Left lung (tissue), 4 donors: ENCODE measurements at regions not wholly inside any gene's neighbourhood (a gene's known extent, or its start where the extent isn't known, plus 50 kb on each side); places are given as distances from the start of the nearest gene placed in this dataset.
"Not testable (repeated sequence)": the region's sequence is repeated elsewhere in the genome, so short reads cannot be mapped to it uniquely, and the experiment has no call there.

Experiments used
- ATAC-seq: fragments of 200-7000 bp; cut with Tn5 transposase; one replicate; pipeline ENCODE4 v1.9.1; 2020; ENCODE audit warnings: moderate library complexity
- DNase-seq, 4 donors: peaks; one replicate each; pipeline ENCODE4 v3.0.0-alpha.2; 2013 to 2020
- H3K27ac ChIP-seq, 2 donors: fragments of 200-600 bp; sonication (generic) in 1 of 2; one replicate each; pipeline versions ENCODE4 v1.5.0 to v1.8.0; 2020 to 2021
- H3K27me3 ChIP-seq, 2 donors: fragments of 200-600 bp; sonication (generic) in 1 of 2; one replicate each; pipeline versions ENCODE4 v1.5.0 to v1.8.0; 2020 to 2021
- H3K36me3 ChIP-seq, 2 donors: fragments of 200-600 bp; sonication (generic) in 1 of 2; one replicate each; pipeline versions ENCODE4 v1.5.0 to v1.8.0; 2020 to 2021
- H3K4me1 ChIP-seq, 2 donors: fragments of 200-600 bp; one replicate each; pipeline ENCODE4 v1.8.0; 2021
- H3K4me3 ChIP-seq, 2 donors: fragments of 200-600 bp; sonication (generic) in 1 of 2; one replicate each; pipeline versions ENCODE4 v1.5.0 to v1.8.0; 2020 to 2021; ENCODE audit warnings: mild to moderate bottlenecking in 1 of 2
- H3K9me3 ChIP-seq, 2 donors: fragments of 200-600 bp; sonication (generic) in 1 of 2; one replicate each; pipeline versions ENCODE4 v1.5.0 to v1.8.0; 2020 to 2021
- CTCF ChIP-seq, 2 donors: fragments of 200-600 bp; sonication (generic) in 1 of 2; IDR thresholded peaks; one replicate each; pipeline versions ENCODE4 v1.5.0 to v1.8.0; 2021; ENCODE audit warnings: antibody characterized with exemption in 2 of 2
- intact Hi-C, 2 donors: fragments of 100-400 bp; cut with DNase I; formaldehyde crosslinking; loops; one replicate each; pipeline versions ENCODE4 v1.11.2 to v1.14.2; 2022
- donor health status: DM: no; HTN: yes; CAD: no.
- donor health status: DM: no; HTN: no; CAD: no.

- no peaks in the 10 kb centered on the region for H3K27me3 ChIP-seq
- H3K36me3 ChIP-seq, result no peaks in the 10 kb centered on the region
- no peak for ATAC-seq
- DNase-seq, result no peak
- TF ChIP-seq CTCF (IDR thresholded peaks at IDR 0.05), result no peak
- no peak overlapping the region for H3K4me3 ChIP-seq
- no peaks in the 10 kb centered on the region for H3K9me3 ChIP-seq
- peak overlapping the region in 1 of 2 donors; percentile 90 for H3K27ac ChIP-seq
- H3K4me1 ChIP-seq, result peaks cover 0 to 20% of the 10 kb centered on the region in 2 donors
- intact Hi-C loops, result no loop called here
Measured at GRCh38 chr1:26626994-26627393, 68.8 kb upstream of the ARID1A start.

- Histone ChIP-seq H3K36me3 (no peaks in the 10 kb centered on the region), H3K27me3 (no peaks in the 10 kb centered on the region), H3K4me1 (peaks cover 0 to 19% of the 10 kb centered on the region in 2 donors), H3K27ac (peak overlapping the region; percentile 42 to 90), H3K4me3 (no peak overlapping the region), H3K9me3 (no peaks in the 10 kb centered on the region)
- intact Hi-C loops, result no loop called here
- ATAC-seq (peak; percentile 42), DNase-seq (no peak)
- no peak for TF ChIP-seq CTCF (IDR thresholded peaks at IDR 0.05)
Measured at GRCh38 chr1:26627954-26628353, 67.9 kb upstream of the ARID1A start.

GRCh38 chr1:26630634-26631033, 65.2 kb upstream of the ARID1A start:
- no peak for DNase-seq
- intact Hi-C loops, result no loop called here
- Histone ChIP-seq H3K9me3 (no peaks in the 10 kb centered on the region), H3K27me3 (no peaks in the 10 kb centered on the region), H3K4me1 (peaks cover 0 to 19% of the 10 kb centered on the region in 2 donors), H3K4me3 (no peak overlapping the region), H3K27ac (no peak overlapping the region), H3K36me3 (no peaks in the 10 kb centered on the region)
- ATAC-seq, result no peak
- no peak for TF ChIP-seq CTCF (IDR thresholded peaks at IDR 0.05)

GRCh38 chr1:26635800-26636199, 60.0 kb upstream of the ARID1A start:
- DNase-seq, H3K4me1 ChIP-seq, H3K4me3 ChIP-seq, intact Hi-C loops, H3K9me3 ChIP-seq, ATAC-seq, H3K27ac ChIP-seq, H3K36me3 ChIP-seq, H3K27me3 ChIP-seq: not testable (repeated sequence)

- no peak for TF ChIP-seq CTCF (IDR thresholded peaks at IDR 0.05)
- Histone ChIP-seq H3K9me3 (no peaks in the 10 kb centered on the region), H3K27me3 (no peaks in the 10 kb centered on the region), H3K4me3 (no peak overlapping the region), H3K27ac (no peak overlapping the region), H3K36me3 (no peaks in the 10 kb centered on the region), H3K4me1 (no peaks in the 10 kb centered on the region)
- peak in 1 of 4 donors; percentile 22 for DNase-seq
- ATAC-seq, result no peak
- intact Hi-C loops, result no loop called here
Measured at GRCh38 chr1:26645734-26646133, 50.1 kb upstream of the ARID1A start.
